ENCODE measurements at regions not wholly inside any gene's neighbourhood (a gene's known extent, or its start where the extent isn't known, plus 50 kb on each side); places are given as distances from the start of the nearest gene placed in this dataset.
A peak's percentile ranks its signal among the peaks of the same experiment; 100 is the strongest.
"Not testable (repeated sequence)": the region's sequence is repeated elsewhere in the genome, so short reads cannot be mapped to it uniquely, and the experiment has no call there.

DNA sequence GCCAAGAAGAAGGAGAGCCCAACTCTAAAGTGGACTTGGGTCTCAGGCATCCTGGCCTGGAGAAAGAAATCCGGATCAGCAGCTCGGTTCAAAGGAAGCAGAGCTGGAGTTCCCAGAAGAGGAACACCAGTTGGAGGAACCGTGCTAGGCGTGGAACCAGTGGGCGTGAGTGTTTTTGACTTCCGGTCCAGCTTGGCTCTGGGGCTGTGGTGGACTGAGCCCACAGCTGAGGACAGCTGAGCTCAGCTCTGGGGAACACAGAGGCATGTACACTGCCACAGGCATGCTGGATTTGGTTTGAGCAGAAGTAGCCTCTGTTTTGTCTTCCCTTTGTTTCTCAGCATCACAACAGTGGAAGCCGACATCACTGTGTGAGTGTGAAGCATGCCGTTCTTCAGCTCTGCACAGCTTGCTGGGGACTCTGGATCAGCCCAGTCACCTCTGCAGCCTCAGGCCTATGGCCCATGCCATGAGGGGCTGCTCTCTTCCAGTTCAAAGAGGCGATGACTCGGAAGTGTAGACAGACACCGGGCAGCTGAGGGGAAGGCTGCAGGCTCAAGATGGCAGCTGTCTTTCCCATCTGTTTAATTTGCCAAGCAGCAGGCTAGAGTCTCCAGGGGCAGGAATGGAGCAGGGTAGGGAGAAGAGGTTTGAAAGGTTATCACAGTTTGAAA lies 185.8 kb upstream of the UBE3A start:
- DNase-seq (ENCODE audit: low read depth), result peak; percentile 47

DNA sequence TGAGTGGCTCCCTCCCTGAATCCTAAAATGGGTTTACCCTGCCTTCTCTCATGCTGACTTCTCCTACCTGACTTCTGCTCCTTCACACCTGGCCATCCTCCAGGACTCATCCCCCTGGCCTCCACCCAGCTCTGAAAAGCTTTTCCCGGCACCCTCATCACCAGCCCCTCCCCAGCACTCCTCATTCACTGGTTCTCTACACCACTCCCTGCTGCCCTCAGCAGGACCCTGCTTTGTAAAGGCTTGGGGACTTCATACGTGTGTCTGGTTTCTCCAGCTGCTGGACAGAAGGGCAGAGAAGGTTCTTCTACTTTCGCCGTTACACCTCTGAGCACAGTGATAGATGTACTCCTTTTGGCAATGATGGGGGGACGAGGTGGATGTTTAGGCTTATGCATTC lies 184.9 kb upstream of the UBE3A start:
- DNase-seq (ENCODE audit: low read depth), result no peak

DNA sequence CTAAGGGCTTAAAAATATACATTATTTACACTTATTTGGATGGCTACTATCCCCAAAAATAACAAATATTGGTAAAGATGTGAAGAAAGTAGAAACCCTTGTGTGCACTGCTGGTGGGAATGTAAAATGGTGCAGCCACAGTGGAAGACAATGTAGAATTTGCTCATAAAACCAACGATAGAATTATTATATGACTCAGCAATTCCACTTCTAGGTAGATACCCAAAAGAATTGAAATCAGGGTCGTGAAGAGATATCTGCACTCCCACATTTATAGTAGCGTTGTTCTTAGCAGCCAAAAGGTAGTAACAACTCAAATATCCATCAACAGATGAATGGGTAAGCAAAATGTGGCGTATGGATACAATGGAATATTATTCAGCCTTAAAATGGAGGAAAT lies 181.6 kb upstream of the UBE3A start:
- no peak for DNase-seq (ENCODE audit: low read depth)

DNA sequence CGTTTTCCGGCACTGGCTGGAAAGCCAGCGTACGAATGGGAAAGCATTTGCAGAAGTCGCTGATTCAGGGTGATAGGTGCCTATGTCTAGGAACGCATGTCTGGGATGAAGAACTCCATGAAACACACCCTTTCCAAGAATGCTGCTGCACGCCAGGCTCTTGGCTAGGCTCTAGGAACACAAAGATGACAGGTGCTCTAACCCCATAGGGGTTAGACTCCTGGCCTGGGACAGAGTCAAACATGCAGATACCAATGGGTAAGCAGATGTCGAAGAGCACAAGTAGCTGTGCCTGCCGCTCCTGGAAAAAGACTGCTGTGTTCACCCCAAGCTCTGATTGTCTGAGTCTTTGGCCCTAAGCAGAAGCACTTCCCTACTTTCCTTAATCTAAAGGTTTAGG lies 180.9 kb upstream of the UBE3A start:
- DNase-seq (ENCODE audit: low read depth), result no peak

DNA sequence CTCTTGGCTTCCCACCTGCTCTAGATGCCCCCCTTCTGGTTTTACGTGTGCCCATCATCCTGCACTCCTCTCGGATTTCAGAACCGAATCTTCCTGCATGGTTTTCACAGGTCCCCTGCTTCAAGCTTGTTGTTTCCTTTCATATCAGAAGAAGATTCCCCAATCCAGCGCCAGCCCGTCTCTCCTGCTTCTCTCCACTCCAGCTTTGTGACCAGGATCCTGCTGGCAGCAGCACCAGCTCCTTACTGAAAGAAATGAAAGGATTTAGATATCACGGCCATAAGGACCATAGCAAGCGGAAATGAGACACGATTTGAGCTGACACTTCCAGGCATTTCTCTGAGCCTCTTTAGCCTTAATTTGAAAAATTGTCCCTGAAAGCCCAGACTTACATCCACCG lies 180.3 kb upstream of the UBE3A start:
- DNase-seq (ENCODE audit: low read depth), result no peak

DNA sequence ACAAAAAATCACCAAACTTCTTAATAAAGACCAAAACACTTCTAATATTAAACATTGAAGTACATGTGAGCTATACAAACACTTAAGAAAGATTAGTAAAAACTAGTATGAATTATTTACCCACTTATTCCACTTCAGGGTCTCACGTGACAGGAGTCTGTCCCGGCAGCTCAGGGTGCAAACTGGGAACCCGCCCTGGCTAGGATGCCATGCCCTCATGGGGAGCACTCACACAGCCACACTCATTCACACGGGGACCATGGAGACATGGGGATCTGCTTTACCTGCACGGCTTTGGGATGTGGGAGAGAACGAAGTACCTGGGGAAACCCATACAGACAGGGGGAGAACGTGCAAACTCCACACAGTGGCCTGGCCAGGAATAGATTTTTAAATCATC lies 179.3 kb upstream of the UBE3A start:
- DNase-seq (ENCODE audit: low read depth), result no peak

DNA sequence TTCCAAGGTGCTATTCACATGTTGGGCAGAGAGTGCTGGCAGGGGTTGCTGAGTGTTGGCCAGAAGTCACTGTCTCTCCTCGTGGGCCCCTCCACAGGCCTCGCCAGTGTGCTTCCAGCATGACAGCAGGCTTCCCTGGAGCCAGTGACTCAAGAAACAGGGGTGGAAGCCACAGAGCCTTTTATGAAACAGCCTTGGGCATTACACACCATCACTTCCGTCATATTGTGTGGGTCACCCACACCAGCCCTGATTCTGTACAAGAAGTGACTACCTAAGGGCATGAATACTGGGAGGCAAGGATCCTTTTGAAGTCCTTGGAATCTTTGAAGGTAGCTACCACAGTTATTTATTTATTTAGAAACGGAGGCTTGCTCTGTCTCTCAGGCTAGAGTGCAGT lies 177.6 kb upstream of the UBE3A start:
- no peak for DNase-seq (ENCODE audit: low read depth)

DNA sequence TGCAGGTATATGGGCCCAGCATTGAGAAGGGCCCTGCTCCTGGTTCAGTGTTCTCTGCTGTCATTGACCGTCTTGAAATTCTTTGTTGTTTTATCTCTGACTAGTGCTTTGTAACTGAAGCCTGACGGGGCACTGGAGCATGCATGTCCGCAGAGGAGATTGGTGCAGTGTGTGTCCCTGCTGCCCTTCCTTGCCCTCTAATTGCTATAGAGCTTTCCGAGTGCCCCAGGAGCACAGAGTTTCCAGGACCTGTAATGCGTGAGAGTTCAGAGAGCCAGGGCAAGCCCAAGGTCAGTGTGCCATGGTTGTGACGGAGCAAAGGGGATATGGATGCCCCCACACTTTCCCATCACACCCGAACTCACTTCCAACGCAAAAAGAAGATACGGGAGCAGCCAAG lies 174.3 kb upstream of the UBE3A start:
- DNase-seq (ENCODE audit: low read depth), result no peak

DNA sequence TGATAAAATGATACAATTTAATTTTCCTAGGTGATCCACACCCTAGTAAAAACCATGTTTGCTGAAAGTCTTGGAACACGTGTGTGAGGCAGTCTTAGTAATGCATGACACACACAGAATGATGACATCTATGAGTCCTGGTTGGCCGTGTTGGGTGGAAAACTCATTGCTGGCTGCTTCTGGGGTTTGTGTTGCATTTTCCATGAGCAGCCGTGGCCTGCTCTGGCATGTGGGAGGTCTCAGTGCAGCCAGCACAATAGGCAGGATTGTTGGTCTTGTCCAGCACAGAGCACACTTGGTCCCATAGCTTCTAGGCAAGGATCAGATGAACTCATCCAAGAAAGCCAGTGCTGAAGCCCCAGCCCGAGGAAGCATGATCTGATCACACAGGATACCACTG lies 172.8 kb upstream of the UBE3A start:
- DNase-seq (ENCODE audit: low read depth), result peak; percentile 54

DNA sequence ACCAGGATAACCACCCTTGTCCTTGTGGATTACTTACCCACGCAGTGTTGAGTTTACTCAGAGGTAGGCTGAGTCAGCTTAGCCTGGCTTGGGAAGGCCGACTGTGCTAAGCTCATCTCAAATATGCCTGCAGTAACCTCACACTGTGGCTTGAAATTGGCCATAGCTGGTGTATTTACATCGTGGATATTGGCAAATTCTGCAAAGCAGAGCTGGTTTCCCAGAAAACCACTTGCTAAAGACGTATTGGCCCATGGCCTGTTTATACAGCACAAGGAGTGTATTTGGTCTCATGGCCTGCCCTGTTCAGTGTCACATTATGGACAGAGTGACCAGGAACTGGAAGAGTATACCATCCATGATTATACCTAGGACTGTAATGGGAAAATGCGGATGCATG lies 170.5 kb upstream of the UBE3A start:
- no peak for DNase-seq (ENCODE audit: low read depth)

DNA sequence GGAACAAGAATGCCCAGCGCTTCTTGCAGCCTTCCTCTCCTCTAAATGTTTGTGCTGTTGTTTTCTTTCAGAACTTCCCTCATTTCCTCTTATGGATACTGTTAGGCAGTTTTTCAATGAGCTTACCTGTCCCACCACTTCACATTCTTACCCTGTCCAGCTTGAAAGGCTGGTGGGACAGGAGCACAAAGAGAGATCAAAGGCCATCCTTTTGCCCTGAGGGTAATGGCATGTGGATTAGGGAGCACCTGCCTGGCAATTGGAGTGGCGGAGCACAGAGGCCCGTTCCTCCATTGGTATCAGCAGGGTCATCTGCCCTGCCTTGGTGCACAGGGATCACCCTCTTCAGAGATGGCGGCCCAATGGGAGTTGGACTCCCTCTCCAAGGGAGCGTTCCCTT lies 170.1 kb upstream of the UBE3A start:
- DNase-seq (ENCODE audit: low read depth), result no peak

DNA sequence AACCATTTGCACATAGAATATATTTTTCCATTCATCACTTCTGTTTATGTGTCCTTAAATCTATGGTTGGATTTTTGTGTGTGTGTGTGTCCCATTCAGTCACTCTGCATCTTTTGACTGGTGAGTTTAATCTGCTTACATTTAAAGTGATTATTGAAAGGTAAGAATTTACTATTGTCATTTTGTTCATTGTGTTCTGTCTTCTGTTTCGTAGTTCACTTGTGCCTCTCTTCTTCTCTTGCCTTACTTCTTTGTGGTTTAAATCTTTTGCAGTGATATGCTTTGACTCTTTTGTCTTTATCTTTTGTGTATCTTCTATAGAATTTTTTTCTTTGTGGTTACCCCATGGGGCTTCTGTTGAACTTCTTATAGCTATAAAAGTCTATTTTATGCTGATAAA lies 166.3 kb upstream of the UBE3A start:
- no peak for DNase-seq (ENCODE audit: low read depth)

DNA sequence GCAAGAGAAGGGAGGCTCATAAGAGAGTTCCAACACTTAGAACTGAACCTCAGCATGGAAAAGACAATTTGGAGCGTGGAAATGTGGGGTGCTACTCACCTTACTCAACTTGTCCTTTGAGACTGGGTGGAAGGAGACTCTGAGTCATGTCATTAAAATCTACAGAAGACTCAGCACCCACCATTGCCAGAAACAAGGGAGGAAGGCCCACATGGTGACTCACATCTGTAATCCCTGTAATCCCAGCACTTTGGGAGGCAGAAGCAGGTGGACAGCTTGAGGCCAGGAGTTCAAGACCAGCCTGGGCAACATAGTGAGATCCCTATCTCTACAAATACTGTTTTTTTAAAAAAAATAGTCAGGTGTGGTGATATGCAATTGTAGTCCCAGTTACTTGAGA lies 161.9 kb upstream of the UBE3A start:
- DNase-seq (ENCODE audit: low read depth), result peak; percentile 23

DNA sequence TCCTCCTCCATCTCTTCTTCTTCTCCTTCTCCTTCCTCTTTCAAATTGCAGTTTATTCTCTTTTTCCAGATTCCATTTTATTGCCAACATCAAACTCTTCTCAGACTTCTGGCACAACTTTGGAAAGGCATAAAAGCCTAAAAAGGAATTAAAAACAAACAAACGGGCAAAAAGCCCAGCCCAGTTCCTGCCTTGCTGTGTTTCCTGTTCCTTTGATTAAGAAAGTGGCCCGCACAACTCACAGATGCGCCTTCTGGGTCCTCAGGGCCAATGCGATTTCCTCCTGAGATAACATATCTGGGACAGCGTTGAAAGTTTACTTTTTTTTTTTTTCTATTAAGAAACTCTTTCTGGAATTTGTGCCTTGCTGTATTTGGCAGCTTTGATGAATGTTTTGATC lies 158.7 kb upstream of the UBE3A start:
- no peak for DNase-seq (ENCODE audit: low read depth)

DNA sequence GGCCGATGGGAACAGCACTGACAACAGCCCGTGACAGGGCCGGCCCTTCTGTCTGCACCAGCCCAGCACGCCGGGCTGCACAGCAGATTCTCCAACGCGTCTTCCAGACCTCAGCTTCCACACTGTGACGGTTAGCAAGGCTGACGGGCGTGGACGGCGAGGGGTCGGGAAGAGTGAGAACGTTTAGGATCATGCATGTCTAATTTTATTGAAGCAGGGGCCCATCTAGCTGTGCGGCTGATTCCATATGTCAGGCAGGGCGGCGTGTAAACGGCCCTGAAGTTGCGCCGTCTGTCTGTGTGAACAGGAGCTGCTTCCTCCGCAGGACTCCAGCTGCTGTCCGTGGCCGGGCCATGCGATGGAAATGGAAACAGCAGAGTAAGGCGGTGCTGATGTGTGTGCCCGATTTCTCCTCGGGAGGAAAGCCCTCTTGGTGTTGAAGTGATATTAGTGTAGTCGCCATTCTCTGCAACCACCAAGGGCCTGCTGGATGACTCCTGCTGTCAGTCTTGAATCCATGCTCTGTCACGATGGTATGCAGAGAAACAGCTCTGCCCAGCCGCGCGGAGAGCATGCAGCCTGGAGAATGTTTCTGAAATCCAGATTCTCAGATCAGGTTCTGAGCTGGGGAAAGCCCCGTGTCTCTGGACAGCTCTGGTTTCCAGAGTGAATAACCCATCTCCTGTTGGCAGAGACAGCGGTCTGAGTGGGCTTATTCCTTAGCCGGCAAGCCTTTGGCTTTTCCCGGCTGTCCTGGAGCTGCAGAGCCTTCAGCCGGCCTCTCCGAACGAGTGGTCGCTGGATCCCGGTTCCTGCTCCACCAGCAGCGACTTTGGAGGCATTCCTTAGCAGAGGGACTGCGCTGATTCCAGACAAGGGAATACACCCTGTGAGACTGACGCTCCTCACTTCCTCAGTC lies 158.1 kb upstream of the UBE3A start:
- peak; percentile 44 for DNase-seq (ENCODE audit: low read depth)

DNA sequence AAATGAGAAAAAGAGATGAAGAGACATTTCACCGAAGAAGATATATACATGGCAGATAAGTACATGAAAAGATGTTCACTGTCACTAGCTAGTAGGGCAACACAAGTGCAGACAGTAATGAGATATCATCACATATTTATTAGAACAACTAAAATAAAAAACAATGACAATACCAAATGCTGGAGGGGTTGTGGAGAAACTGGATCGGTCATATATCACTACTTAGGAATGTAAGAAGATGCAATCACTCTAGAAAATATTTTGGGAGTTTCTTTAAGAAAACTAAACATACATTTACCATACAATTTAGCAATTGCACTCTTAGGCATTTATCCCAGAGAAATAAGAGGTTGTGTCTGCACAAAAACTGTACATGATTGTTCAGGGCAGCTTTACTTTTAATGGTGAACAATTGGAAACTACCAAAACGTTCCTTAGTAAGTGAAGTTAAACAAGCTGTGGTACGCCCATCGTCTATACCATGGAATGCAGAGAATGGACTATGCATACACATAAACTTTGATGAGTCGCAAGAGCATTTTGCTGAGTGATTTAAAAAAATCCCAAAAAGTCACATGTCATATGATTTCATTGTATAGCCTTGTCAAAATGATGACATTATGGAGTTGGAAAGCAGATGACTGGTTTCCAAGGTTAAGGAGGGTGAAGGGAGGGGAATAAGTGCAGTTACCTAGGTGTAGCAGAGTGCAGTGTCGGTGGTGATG lies 149.0 kb upstream of the UBE3A start:
- no peak for DNase-seq (ENCODE audit: low read depth)

DNA sequence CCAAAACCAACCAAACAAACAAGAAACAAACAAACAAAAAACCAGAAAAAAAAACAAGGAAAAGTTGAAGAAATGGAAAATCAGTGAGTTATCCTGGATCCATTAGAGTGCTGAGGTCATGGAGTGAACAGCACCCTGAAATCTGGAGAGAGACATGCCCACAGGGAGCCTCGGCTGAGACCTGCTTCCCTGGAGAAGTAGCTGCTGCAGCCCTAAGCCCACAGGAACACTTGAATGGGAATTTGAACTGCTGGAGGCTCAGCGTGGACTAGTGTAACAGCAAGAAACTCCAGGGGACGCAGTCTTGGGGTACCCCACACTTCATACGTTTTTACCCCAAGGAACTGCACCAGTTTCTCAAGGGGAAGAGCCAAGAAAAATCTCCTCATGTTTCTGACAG lies 144.1 kb upstream of the UBE3A start:
- no peak for DNase-seq (ENCODE audit: low read depth)

DNA sequence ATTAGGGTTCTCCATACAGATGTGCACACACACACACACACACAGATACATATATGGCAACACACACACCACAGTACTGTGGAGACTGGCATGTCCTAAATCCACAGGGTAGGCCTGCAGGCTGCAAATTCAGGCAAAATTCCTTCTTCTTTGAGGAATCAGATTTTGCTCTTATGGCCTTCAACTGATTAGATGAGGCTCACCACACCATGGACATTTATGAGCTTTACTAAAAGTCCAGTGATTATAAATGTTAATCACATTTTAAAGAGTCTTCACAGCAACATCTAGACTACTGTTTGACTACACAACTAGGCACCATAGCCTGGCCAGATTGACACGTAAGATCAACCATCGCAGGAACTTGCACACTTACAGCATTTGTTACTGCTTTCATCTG lies 140.3 kb upstream of the UBE3A start:
- DNase-seq (ENCODE audit: low read depth), result no peak

DNA sequence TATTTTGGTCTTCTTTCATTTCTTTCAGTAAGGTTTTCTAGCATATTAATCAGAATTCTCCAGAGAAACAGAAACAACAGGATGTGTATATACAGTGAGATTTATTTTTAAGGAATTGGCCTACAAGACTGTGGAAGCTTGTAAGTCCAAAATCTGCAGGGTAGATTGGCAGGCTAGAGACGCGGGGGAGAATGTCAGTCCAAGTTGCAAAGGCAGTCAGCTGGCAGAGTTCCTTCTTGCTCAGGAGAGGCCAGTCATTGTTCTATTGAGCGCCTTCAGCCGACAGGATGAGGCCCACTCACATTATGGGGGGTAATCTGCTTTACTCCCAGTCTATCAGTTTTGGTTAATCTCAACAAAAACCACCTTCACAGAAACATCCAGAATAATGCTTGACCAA lies 133.4 kb upstream of the UBE3A start:
- DNase-seq (ENCODE audit: low read depth), result no peak

DNA sequence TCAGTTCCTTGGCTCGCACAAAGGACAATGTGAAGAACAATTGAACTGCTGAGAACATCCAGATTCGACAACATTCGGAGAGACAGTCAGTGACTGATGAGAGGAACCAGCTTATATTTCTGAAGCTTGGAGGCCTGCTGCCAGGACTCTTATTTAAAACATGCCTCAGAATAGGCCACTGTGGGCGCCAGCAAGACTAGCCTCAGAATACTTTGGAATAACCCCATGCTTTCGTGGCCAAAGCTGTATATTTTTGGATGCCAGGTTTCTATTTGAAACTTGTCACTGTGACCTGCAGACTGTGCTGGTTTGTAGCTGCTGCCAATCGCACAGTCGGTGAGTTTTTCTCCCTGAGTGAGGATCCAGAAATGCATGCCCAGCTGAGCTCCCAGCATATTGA lies 129.9 kb upstream of the UBE3A start:
- no peak for DNase-seq (ENCODE audit: low read depth)

DNA sequence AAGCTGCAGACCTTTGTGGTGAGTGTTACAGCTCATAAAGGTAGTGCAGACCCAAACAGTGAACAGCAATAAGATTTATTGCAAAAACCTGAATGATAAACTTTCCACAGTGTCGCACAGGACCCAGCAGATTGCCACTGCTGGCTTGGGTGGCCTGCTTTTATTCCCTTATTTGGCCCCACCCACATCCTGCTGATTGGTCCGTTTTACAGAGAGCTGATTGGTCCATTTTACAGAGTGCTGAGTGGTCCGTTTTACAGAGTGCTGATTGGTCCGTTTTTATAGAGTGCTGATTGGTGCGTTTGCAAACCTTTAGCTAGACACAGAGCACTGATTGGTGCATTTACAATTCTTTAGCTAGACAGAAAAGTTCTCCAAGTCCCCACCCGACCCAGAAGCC lies 127.7 kb upstream of the UBE3A start:
- DNase-seq (ENCODE audit: low read depth), result not testable (repeated sequence)

DNA sequence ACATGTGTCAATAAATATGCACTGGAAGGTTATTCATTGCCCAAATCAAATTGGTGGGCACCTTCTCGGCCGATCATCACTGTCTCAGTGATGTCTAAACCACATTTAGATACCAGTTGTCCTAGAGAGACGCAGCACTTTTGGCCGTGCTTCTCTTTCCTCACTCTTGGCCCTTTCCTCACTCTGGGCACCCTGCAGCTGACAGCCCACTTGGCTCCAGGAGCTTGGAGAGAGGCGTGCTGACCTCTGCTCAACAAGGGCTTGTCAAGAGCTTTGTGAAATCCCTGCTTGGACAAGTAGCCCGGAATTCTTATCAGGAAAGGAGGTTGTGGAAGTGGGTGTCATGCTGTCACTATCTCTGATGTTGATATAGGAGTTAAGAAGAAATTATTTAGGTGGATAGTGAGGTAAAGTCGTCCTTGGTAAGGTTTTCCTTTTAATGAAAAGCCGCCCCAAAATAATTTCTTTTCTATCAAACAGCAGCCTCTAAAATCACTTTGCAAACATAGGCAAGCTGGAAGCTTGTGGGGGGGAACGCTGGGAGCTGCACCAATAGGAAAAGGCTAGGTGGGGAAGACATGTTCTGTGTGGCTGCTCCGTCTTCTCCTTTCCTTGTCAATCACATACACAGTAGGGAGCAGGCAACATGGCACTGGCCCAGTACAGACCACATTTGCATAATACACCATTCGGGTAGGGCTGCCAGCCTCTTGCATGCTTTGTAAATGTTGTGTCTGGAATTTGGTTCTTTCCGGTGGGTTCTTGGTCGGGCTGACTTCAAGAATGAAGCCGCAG lies 126.8 kb upstream of the UBE3A start:
- DNase-seq (ENCODE audit: low read depth), result no peak
